ENCODE measurements at regions not wholly inside any gene's neighbourhood (a gene's known extent, or its start where the extent isn't known, plus 50 kb on each side); places are given as distances from the start of the nearest gene placed in this dataset.

Small RNA genes in the stretch of these regions (small RNA-seq; reads per million reads assigned to genes)
- 0 to 0.04 reads per million in 2 experiments for gene MIR187
